Activated CD4-positive, alpha-beta memory T cell treated with anti-CD3 and anti-CD28 coated beads, Interleukin-2, amount 10 ng/mL, durations not matched to agents 7 days and 5 days (primary cell): ENCODE measurements at regions not wholly inside any gene's neighbourhood (a gene's known extent, or its start where the extent isn't known, plus 50 kb on each side); places are given as distances from the start of the nearest gene placed in this dataset.

Experiments used
- CTCF ChIA-PET: fragments of 350-600 bp; sonication (Branson Sonifier 250); formaldehyde crosslinking; loops from one replicate; lab custom pipeline; 2021; ENCODE audit warnings: antibody characterized with exemption, inconsistent platforms; lab: Charles Lee
- POLR2A ChIA-PET: fragments of 350-600 bp; sonication (Branson Sonifier 250); formaldehyde crosslinking; loops from one replicate; lab custom pipeline; 2021; ENCODE audit warnings: antibody characterized with exemption; lab: Charles Lee
- DNase-seq: peaks from one replicate; pipeline ENCODE4 v3.0.0-alpha.2; 2020
- H3K27ac Mint-ChIP-seq: one replicate; pipeline ENCODE4 v1.8.0; 2021; ENCODE audit warnings: mild to moderate bottlenecking, mixed read lengths
- H3K27me3 Mint-ChIP-seq: one replicate; pipeline ENCODE4 v1.8.0; 2021; ENCODE audit warnings: mixed read lengths
- H3K36me3 Mint-ChIP-seq: one replicate; pipeline ENCODE4 v1.8.0; 2021; ENCODE audit warnings: low read depth, mixed read lengths
- H3K4me1 Mint-ChIP-seq: one replicate; pipeline ENCODE4 v1.8.0; 2021; ENCODE audit warnings: mixed read lengths
- H3K4me3 Mint-ChIP-seq: one replicate; pipeline ENCODE4 v1.8.0; 2021; ENCODE audit warnings: mild to moderate bottlenecking, mixed read lengths
- H3K9me3 Mint-ChIP-seq: one replicate; pipeline ENCODE4 v1.8.0; 2021; ENCODE audit warnings: mixed read lengths

DNA sequence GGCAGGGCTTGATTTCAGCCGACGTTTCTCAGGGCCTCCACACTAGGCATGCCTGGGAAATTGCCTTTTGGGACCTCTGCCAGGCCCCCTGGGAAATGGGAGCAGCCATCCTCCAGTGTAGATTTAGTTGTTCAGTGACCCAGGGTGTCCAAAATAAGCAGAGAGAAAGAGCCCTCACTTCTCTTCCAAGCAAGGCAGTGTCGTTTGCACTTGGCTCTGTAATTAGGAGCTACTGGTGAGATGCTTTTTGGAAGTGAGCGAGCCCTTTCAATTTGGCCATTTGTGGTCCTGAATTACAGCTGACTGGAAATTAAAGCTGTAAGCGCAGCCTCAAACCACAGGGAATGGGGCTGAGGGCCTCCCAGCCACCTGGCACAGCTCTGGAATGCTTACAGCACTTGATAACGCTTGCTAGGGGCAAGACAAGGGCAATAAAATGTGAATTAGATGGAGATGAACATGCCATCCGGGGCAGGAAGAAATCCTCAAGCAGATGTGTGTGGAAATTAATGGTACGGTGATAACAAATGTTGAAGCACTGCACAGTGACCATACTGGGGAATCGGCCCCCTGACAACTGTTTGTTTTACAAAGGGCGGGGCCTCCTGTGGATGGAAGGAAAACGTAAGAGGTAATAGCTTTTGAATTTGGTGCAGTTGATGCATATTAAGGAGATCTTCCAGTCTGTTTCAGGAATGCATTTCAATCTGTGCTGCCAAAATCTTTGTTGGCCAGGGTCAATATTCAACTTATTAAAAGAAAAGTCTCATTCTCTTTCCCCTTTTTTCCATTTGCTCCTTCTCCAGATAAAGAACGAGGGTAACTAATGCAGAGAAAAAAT is 173.1 kb downstream of the UXS1 start:
- DNase-seq = no peak
- Mint-ChIP-seq H3K36me3 (no peaks in the 10 kb centered on the region), H3K9me3 (no peaks in the 10 kb centered on the region), H3K27me3 (peaks cover 8% of the 10 kb centered on the region), H3K4me1 (peaks cover 8% of the 10 kb centered on the region), H3K27ac (no peak overlapping the region), H3K4me3 (no peak overlapping the region)
- CTCF ChIA-PET = no interaction called here
- POLR2A ChIA-PET = no interaction called here

DNA sequence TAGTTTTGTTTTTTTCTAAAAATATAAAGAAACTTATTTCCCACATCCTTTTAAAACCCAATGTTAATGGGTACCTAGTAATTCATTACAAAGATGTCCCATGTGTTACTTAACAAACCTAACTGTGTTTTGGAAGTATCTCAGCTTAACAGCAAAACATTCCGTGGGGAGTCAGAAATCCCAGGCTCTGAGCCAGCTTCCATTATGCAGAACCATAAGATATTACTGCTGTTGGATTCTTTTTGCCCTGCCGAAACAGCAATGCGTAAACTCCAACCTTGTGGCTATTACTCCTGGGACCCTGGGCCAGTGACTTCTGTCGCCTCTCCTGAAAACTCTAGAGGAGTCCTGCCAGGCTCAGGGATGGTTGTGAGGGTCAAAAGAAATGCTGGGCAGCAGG is 174.1 kb downstream of the UXS1 start:
- H3K36me3 Mint-ChIP-seq = no peaks in the 10 kb centered on the region
- H3K9me3 Mint-ChIP-seq = no peaks in the 10 kb centered on the region
- ChIA-PET CTCF (no interaction called here), POLR2A (no interaction called here)
- no peak overlapping the region for H3K4me3 Mint-ChIP-seq
- H3K27me3 Mint-ChIP-seq = peaks cover 8% of the 10 kb centered on the region
- H3K4me1 Mint-ChIP-seq = peaks cover 6% of the 10 kb centered on the region
- no peak for DNase-seq
- no peak overlapping the region for H3K27ac Mint-ChIP-seq

DNA sequence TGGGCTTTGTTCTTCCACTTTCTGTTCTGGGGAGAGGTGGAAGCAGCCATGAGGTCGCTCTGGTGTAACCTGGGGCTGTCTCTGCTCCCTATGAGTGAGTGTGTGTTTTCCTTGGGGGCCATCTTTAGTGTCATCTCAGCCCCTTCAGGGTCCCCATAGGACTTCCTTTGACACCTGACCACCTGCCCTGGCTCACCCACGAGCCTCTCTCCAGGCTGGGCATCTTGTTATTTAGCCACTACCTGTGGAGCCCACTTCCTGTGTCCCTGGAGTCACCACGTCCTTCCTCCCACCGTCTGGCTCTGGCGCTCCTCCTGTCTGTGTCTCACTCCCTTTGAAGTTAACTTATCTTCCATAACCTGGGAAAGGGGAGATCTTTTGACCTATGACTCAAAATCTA is 176.0 kb downstream of the UXS1 start:
- Mint-ChIP-seq H3K9me3 (no peaks in the 10 kb centered on the region), H3K4me3 (no peak overlapping the region), H3K27ac (no peak overlapping the region)

DNA sequence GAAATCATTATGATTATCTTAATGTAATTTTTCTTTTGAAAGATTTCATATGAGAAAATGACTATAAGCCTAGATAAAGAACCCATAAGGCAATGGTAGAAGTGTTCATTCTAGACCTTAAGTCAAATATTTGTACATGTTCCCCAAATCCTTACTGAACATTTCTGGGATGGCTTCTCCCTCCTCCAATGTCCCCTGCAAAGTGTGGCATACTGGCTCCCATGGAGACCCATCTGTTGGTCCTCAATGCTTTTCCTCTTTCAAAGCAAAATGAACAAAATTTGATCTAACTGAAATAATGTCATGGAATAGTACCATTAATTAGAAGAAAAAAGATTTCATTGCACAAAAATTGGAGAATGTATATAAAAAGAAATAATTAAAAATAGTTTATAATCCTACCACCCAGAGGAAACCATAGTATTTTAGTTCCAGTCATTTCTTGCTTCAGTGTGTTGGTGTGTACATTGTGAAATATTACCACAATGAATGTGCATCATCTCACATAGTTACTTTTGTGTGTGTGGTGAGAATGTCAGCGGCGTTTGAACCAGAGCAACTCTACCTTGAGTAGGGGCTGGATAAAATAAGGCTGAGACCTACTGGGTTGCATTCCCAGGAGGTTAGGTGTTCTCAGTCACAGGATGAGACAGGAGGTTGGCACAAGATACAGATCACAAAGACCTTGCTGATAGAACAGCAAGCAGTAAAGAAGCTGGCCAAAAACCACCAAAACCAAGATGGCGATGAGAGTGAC is 181.3 kb downstream of the UXS1 start:
- CTCF ChIA-PET = no interaction called here
- no peak overlapping the region for H3K4me3 Mint-ChIP-seq
- POLR2A ChIA-PET = no interaction called here

More for the DNA sequence above, 176.0 kb downstream of the UXS1 start:
- no peak for DNase-seq
- Mint-ChIP-seq H3K4me1 (peaks cover 6% of the 10 kb centered on the region), H3K27me3 (peaks cover 3% of the 10 kb centered on the region), H3K36me3 (no peaks in the 10 kb centered on the region)
- POLR2A ChIA-PET = no interaction called here
- CTCF ChIA-PET = no interaction called here

DNA sequence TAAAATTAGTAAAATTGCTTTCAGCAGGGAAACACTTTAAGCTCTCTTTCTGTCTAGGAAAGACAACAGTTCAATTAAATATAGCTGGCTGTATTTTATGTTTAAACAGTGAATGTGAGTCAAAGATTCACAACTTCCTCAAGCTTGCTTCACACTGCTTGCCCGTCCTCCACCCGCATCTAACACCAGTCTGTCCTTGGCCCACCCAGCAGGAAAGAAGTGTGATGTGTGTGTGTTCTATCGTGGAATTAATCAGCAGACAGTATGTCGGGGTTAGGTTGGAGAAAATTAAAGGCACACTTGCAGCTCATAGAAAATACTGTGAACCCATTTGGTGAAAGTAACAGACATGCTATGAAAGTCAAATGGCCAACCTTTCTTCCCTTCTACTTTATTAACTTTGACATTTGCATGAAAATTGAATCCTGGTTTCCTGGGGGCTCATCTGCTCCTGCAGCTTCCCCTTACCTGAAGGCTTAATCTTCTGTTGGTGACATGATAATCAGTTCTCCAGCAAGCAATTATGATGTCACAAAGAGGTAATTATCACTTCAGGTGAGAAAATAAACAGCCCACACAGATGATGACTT is 182.0 kb downstream of the UXS1 start:
- ChIA-PET POLR2A (no interaction called here), CTCF (no interaction called here)
- H3K4me1 Mint-ChIP-seq = no peaks in the 10 kb centered on the region
- H3K4me3 Mint-ChIP-seq = no peak overlapping the region
- H3K27me3 Mint-ChIP-seq = no peaks in the 10 kb centered on the region
- H3K27ac Mint-ChIP-seq = no peak overlapping the region
- peaks cover 17% of the 10 kb centered on the region for H3K9me3 Mint-ChIP-seq
- DNase-seq = no peak
- peaks cover 2% of the 10 kb centered on the region for H3K36me3 Mint-ChIP-seq

More for the DNA sequence above, 181.3 kb downstream of the UXS1 start:
- no peak for DNase-seq
- Mint-ChIP-seq H3K36me3 (no peaks in the 10 kb centered on the region), H3K9me3 (peaks cover 12% of the 10 kb centered on the region), H3K27me3 (no peaks in the 10 kb centered on the region), H3K27ac (no peak overlapping the region), H3K4me1 (peaks cover under 1% of the 10 kb centered on the region)

DNA sequence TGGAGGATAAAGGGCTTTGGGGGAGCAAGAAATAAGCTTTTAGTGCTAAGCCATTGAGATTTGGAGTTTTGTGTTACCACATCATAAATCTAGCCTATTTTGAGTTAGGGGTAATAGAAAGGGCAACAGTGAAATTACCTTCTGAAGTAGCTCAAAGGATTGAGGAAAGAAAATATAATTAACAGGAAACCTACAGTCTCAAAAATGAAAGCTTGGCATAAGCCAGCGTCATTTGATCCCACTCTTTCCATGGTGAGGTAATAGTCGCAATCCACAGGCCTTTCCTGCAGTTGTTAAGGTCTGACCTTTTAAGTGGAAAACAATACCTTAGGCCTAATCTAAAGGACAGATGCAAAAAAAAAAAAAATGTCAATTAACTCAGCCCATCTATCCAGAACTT is 182.7 kb downstream of the UXS1 start:
- POLR2A ChIA-PET = no interaction called here
- Mint-ChIP-seq H3K9me3 (peaks cover 25% of the 10 kb centered on the region), H3K4me3 (no peak overlapping the region), H3K27ac (no peak overlapping the region), H3K27me3 (no peaks in the 10 kb centered on the region), H3K4me1 (no peaks in the 10 kb centered on the region), H3K36me3 (peaks cover 9% of the 10 kb centered on the region)
- DNase-seq = no peak
- CTCF ChIA-PET = no interaction called here

DNA sequence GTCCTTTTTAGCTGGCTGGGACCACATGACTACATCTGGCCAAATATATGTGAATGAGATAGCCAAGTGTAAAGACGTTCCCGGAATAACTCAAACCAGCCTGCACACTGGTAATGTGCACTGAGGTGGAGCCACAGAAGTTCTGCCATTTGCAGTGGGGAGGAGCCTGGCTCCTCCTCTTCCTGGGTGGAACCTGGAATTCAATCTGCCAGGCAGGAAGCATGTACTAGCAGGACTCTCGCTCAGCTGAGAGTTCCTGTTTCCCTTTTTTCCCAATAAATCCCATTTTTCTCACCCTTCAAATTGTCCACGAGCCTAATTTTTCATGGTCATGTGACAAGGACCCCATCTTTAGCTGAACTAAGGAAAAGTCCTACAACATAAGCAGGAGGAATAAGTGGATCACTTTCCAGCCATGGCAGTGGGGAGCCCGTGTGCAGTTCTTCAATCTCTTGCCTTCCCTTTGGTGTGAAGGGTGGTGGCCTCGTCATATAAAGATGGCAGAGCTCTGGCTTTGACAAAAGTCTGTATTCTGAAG is 183.2 kb downstream of the UXS1 start:
- H3K4me3 Mint-ChIP-seq = no peak overlapping the region
- POLR2A ChIA-PET = no interaction called here

DNA sequence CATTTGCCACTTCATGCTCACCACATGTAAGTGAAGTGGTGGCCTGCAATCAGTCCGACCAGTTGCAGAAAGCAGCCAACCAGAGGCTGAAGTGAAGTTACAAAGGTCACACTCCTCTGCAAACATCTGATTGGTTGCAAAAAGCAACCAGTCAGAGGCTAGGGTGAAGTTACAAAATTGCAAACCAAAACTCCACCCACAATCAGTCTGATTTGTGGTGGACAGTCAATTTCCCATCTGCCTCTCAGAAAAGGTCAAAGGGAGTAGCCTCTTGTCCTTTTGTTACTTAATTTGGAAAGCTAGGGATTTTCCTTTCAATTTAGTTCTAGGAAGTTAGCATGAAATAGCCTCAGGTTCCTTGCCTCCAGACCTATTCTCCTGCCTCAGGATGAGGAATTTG is 185.0 kb downstream of the UXS1 start:
- ChIA-PET POLR2A (no interaction called here), CTCF (no interaction called here)
- DNase-seq = no peak
- Mint-ChIP-seq H3K27ac (no peak overlapping the region), H3K27me3 (no peaks in the 10 kb centered on the region), H3K9me3 (peaks cover 36% of the 10 kb centered on the region), H3K4me1 (no peaks in the 10 kb centered on the region), H3K4me3 (no peak overlapping the region), H3K36me3 (peaks cover 19% of the 10 kb centered on the region)

More for the DNA sequence above, 183.2 kb downstream of the UXS1 start:
- CTCF ChIA-PET = no interaction called here
- DNase-seq = no peak
- Mint-ChIP-seq H3K27me3 (no peaks in the 10 kb centered on the region), H3K9me3 (peaks cover 30% of the 10 kb centered on the region), H3K4me1 (no peaks in the 10 kb centered on the region), H3K27ac (no peak overlapping the region), H3K36me3 (peaks cover 14% of the 10 kb centered on the region)

DNA sequence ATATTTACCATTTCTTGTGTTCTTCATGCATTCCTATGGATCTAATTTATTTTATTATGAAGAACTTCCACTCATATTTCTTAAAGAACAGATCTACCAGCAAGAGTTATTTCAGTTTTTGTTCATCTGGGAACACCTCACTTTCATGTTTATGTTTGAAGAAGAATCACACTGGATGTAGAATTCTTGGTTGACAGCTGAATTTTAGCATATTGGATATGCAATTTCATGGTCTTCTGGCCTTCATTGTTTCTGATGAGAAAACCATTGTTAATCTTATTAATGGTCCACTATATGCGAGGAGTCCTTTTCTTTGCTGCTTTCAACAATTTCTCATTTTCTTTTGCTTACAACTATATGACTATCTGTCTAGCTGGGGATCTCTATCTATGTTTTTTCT is 189.2 kb downstream of the UXS1 start:
- H3K9me3 Mint-ChIP-seq = peaks cover 39% of the 10 kb centered on the region
- peaks cover 19% of the 10 kb centered on the region for H3K36me3 Mint-ChIP-seq
- POLR2A ChIA-PET = interaction anchor here (0.5 kb wide), 1 partner anchor 243 kb away, joined by 3 read pairs; no protein-coding TSS in a partner anchor
- no peaks in the 10 kb centered on the region for H3K4me1 Mint-ChIP-seq
- no peak overlapping the region for H3K27ac Mint-ChIP-seq
- peaks cover 11% of the 10 kb centered on the region for H3K27me3 Mint-ChIP-seq
- H3K4me3 Mint-ChIP-seq = no peak overlapping the region
- CTCF ChIA-PET = no interaction called here
- DNase-seq = no peak

DNA sequence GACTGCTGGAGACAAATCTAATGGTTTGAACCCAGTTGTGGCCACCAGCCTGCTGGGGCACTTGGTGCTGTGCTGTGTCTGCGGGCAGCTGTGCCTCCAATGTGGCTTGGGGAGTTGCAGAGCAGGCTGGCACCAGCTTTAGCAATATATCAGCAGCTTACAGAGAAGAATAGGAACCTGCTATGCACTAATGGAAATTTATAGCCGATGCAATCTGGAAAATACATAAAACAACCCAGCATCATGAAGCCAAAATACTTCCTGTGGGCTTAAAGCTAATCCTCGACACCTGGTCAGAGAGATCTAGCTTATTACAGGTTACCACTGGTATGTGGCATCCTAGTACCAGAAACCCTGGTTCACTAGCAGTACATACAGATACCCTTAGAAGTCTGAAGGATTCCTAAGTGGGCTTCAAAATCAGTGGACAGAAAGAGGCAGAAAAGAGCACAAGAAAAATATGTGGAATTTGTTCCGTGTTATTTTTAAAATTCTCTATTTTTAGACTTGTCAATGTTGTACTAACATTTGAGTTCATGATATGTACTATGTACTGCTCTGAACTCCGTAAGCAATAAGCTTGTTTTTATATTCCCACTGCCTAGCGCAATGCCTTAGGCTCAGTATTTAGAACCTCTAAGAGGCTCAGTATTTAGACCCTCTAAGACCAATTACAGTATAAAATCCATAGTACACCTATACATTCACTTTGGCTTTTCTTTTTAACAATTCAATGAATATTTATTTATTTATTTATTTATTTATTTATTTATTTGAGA is 194.7 kb downstream of the UXS1 start:
- Mint-ChIP-seq H3K9me3 (peaks cover 10% of the 10 kb centered on the region), H3K4me1 (peaks cover 3% of the 10 kb centered on the region), H3K27ac (no peak overlapping the region), H3K27me3 (peaks cover 13% of the 10 kb centered on the region), H3K4me3 (no peak overlapping the region), H3K36me3 (peaks cover 8% of the 10 kb centered on the region)
- ChIA-PET POLR2A (no interaction called here), CTCF (no interaction called here)
- DNase-seq = no peak

DNA sequence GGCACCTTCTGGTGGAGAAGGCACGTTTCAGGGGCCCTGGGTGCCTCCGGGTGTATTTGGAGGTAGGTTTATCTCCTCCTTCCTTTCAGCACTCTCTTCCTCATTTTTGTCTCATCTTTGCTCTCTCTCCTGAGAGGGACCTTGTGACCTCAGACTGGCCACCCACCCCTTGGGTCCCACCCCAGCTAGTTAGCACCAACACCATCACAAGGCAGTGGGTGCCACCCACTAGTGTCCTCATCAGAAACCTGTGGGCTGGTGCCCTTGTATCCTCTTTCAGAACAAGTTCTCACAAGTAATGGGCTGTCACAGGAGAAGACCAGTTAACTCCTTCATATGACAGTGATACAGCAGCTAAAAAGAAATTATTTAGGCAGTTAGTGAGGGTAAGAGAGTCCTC is 196.4 kb downstream of the UXS1 start:
- no peak for DNase-seq
- Mint-ChIP-seq H3K27me3 (peaks cover 13% of the 10 kb centered on the region), H3K4me1 (peaks cover 5% of the 10 kb centered on the region), H3K9me3 (peaks cover 20% of the 10 kb centered on the region), H3K36me3 (peaks cover 9% of the 10 kb centered on the region), H3K4me3 (no peak overlapping the region), H3K27ac (no peak overlapping the region)
- CTCF ChIA-PET = no interaction called here
- POLR2A ChIA-PET = no interaction called here

DNA sequence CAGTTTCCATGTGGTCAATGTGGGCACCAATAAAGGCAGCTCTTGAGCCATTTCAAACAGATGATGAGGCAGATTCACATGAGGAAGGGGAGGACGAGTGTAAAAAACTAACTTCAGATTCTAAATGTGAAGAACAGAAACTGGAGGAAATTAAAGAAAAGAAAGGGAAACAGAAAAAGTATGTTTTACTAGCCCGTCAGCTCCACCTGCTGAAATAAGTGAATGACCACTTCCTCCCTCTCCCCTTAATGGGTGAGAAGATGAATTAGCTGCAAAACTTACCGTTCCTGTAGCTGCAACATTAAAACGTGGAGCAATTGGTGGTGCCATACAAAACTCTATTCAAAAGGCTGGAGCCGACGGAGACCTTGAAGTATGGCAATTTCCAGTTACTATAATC is 203.5 kb downstream of the UXS1 start:
- Mint-ChIP-seq H3K9me3 (peaks cover 29% of the 10 kb centered on the region), H3K27me3 (no peaks in the 10 kb centered on the region), H3K27ac (no peak overlapping the region), H3K4me1 (peaks cover 26% of the 10 kb centered on the region), H3K36me3 (peaks cover 16% of the 10 kb centered on the region), H3K4me3 (no peak overlapping the region)
- ChIA-PET POLR2A (interaction anchor here (0.6 to 0.9 kb wide), 2 partner anchors 15 to 99 kb away, joined by 3 read pairs; no protein-coding TSS in a partner anchor), CTCF (no interaction called here)
- no peak for DNase-seq
